ENCODE measurements at regions not wholly inside any gene's neighbourhood (a gene's known extent, or its start where the extent isn't known, plus 50 kb on each side); places are given as distances from the start of the nearest gene placed in this dataset.

- H3K79me2 ChIP-seq (ENCODE audit: control insufficient read depth, insufficient read depth, low read length), result no peaks in the 10 kb centered on the region
- dilution Hi-C loops (cut with MboI; ENCODE audit: extremely low pct_ligation_motif_present, low sequenced_read_pairs), result no loop called here
Observed at GRCh38 chr1:168989985-168990384, 116.5 kb upstream of the ATP1B1 start.

GRCh38 chr1:168991667-168992475 lies 114.6 kb upstream of the ATP1B1 start:
- FAIRE-seq, result peak; percentile 83
- no peaks in the 10 kb centered on the region for H3K9me3 ChIP-seq (ENCODE audit: control insufficient read depth, low read depth, low read length)

More at GRCh38 chr1:168989985-168990384, 116.5 kb upstream of the ATP1B1 start:
- H3K27ac ChIP-seq (ENCODE audit: control insufficient read depth, insufficient read depth, low read length), result no peak overlapping the region
- DNase-seq (ENCODE audit: low read depth, low spot score), result no peak
- peaks cover 11% of the 10 kb centered on the region for H3K4me1 ChIP-seq (ENCODE audit: control insufficient read depth, extremely low read depth, insufficient read depth, low read length)
- no peaks in the 10 kb centered on the region for H4K20me1 ChIP-seq (ENCODE audit: control insufficient read depth, extremely low read depth, insufficient read depth, low read length)
- no peak overlapping the region for H3K4me2 ChIP-seq (ENCODE audit: control insufficient read depth, extremely low read depth, insufficient read depth, low read depth, low read length)
- FAIRE-seq, result no peak
- H3K9ac ChIP-seq (ENCODE audit: control insufficient read depth, extremely low read depth, insufficient read depth, low read length), result no peak overlapping the region
- no peak overlapping the region for H3K4me3 ChIP-seq (ENCODE audit: control insufficient read depth in 2 of 3, extremely low read depth in 1 of 3, insufficient read depth in 2 of 3, low read depth in 1 of 3, low read length in 3 of 3)
- no peaks in the 10 kb centered on the region for H3K9me3 ChIP-seq (ENCODE audit: control insufficient read depth, low read depth, low read length)
- H3K36me3 ChIP-seq (ENCODE audit: control insufficient read depth in 2 of 2, extremely low read depth in 1 of 2, insufficient read depth in 2 of 2, low read length in 2 of 2), result no peaks in the 10 kb centered on the region
- no peaks in the 10 kb centered on the region for H3K9me1 ChIP-seq (ENCODE audit: control insufficient read depth, extremely low read depth, insufficient read depth, low read length)
- TF ChIP-seq CTCF (optimal IDR thresholded peaks at IDR 0.05 in 1 of 3, IDR thresholded peaks at IDR 0.05 in 1 of 3, conservative IDR thresholded peaks at IDR 0.05 in 1 of 3; ENCODE audit: extremely low read depth in 1 of 3, insufficient read depth in 2 of 3, low read length in 3 of 3) (no peak), EZH2 (IDR thresholded peaks at IDR 0.05; ENCODE audit: low read length) (no peak)
- no peak overlapping the region for H2AFZ ChIP-seq (ENCODE audit: control insufficient read depth, low read length)
- no peaks in the 10 kb centered on the region for H3K27me3 ChIP-seq (ENCODE audit: control insufficient read depth, extremely low read depth, insufficient read depth, low read length)

More at GRCh38 chr1:168991667-168992475, 114.6 kb upstream of the ATP1B1 start:
- TF ChIP-seq EZH2 (IDR thresholded peaks at IDR 0.05; ENCODE audit: low read length), result no peak
- no peak for TF ChIP-seq CTCF (optimal IDR thresholded peaks at IDR 0.05 in 1 of 3, IDR thresholded peaks at IDR 0.05 in 1 of 3, conservative IDR thresholded peaks at IDR 0.05 in 1 of 3; ENCODE audit: extremely low read depth in 1 of 3, insufficient read depth in 2 of 3, low read length in 3 of 3)
- Histone ChIP-seq H2AFZ (ENCODE audit: control insufficient read depth, low read length) (peak overlapping the region; percentile 34), H3K4me2 (ENCODE audit: control insufficient read depth, extremely low read depth, insufficient read depth, low read depth, low read length) (peak overlapping the region; percentile 40), H3K9me1 (ENCODE audit: control insufficient read depth, extremely low read depth, insufficient read depth, low read length) (no peaks in the 10 kb centered on the region), H3K79me2 (ENCODE audit: control insufficient read depth, insufficient read depth, low read length) (no peaks in the 10 kb centered on the region), H3K27ac (ENCODE audit: control insufficient read depth, insufficient read depth, low read length) (peak overlapping the region; percentile 47), H3K9ac (ENCODE audit: control insufficient read depth, extremely low read depth, insufficient read depth, low read length) (peak overlapping the region; percentile 22), H4K20me1 (ENCODE audit: control insufficient read depth, extremely low read depth, insufficient read depth, low read length) (no peaks in the 10 kb centered on the region), H3K4me1 (ENCODE audit: control insufficient read depth, extremely low read depth, insufficient read depth, low read length) (peaks cover 11% of the 10 kb centered on the region), H3K36me3 (ENCODE audit: control insufficient read depth in 2 of 2, extremely low read depth in 1 of 2, insufficient read depth in 2 of 2, low read length in 2 of 2) (no peaks in the 10 kb centered on the region), H3K4me3 (ENCODE audit: control insufficient read depth in 2 of 3, extremely low read depth in 1 of 3, insufficient read depth in 2 of 3, low read depth in 1 of 3, low read length in 3 of 3) (no peak overlapping the region), H3K27me3 (ENCODE audit: control insufficient read depth, extremely low read depth, insufficient read depth, low read length) (no peaks in the 10 kb centered on the region)
- peak; percentile 58 for DNase-seq (ENCODE audit: low read depth, low spot score)
- dilution Hi-C loops (cut with MboI; ENCODE audit: extremely low pct_ligation_motif_present, low sequenced_read_pairs), result no loop called here

Measured in keratinocyte (primary cell).